NCI-H1417 treated with DMSO at 0.1 percent for 48 hours (cell line): ENCODE measurements at regions not wholly inside any gene's neighbourhood (a gene's known extent, or its start where the extent isn't known, plus 50 kb on each side); places are given as distances from the start of the nearest gene placed in this dataset.
A peak's percentile ranks its signal among the peaks of the same experiment; 100 is the strongest.

Source experiments
- DNase-seq: peaks from one replicate; lab custom pipeline; 2025; lab: John Stamatoyannopoulos, UW

DNA sequence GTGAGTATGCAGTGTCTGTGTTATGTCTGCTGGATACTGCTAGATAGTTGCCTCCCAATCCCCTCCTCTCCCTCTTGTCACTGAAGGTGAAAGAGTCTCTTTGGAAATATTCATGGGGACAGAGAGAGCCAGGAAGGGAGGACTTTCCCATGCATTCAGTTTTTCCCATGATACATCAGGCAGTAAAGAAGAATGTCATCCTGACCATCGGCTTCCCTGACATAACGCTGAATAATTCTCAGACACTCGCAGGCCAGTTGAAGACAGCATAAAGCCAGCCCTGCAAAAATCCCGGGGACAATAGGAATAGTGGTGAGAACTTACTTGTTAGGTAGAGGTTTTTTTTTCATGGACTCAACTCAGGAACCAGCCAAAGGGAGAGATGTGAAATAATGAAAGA lies 58.1 kb downstream of the KLF4 start:
- no peak for DNase-seq

DNA sequence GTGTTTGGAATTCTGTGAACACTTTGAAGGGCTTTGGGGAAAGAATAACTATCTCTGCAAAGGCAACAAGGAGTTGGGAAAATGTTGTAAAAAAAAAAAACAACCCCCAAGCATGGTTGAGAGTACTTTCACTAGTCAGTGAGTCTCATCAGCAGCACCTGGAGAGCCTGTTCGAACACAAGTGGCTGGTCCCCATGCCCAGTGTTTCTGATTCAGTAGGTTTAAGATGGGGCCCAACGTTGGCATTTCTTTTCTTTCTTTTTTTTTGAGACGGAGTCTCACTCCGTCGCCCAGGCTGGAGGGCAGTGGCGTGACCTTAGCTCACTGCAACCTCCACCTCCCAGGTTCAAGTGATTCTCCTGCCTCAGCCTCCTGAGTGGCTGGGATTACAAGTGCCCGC lies 59.5 kb downstream of the KLF4 start:
- no peak for DNase-seq

DNA sequence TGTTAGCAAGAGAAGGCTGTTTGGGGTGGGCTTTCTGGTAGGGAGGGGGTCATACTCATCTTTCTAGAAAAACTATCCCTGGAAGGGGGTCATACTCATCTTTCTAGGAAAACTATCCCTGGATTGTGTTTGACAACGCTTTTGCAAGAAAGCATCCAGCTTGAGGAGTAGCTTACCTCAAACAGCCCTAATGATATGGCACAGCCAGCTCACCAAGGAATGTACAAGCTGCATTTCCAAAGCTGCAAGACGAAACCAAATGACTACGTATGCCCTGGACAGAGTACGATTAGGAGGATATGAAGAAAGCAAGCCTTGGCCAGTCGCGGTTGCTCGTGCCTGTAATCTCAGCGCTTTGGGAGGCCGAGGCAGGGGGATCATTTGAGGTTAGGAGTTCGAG lies 63.4 kb downstream of the KLF4 start:
- DNase-seq, result no peak

DNA sequence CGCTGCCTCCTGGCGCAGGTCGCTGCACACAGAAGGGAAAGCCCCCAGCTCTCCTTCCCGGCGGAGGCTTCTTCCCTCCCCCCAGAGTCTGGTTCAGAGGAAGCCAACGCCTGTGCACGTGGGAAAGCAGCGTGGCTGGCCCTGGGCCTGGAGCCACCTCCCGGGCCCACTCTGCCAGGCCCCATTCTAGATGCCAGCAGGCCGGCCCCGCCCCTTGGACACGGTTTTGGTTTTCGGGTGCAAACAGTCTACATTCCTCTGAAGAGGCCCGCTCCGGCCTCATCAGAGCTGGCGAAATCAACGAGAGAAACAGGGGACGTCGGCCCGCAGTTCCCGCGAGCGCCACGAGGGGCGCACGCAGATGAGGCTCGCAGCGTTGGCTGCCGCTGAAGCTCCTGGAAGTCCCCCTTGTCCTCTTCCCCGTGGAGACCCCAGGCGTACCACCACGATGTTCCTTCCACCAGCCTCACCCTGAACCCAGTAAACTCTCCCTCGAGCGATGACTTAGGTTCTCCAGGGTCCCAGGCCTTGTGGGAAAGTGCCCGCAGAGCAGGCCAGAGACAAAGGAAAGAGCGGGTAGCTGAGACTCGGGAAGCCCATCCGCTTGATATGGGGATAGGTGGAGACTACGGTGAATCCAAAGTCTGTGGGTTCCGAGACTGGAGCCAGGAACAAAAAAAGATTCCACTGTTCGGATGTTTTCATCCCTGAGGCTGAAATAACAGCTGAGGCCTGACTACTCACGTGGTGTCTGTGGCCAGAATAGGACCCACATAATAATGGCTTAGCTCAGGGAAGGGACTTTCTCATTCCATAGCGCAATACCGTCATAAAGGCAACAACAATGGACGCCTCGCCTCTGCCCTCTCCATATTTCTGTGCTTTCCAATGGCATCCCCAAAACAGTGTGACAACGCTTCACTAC lies 64.2 kb downstream of the KLF4 start:
- DNase-seq, result no peak

DNA sequence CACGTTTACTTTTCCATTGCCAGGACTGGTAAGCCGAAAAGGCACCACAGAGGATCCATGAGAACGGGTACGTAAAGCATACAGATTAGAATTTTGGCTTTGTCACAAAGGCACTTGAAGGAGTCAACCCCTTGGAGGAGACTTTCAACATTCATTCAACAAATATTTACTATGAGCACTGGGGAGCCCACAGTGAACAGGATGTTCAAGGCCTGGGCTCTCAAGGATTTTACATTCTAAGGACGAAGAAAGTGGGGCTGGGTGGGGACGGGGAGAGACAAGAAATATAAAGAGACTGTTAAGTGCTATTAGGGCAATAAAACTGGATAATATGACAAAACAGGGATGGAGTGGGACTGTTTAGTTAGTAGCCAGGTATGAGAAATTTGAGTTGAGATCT lies 66.0 kb downstream of the KLF4 start:
- DNase-seq, result no peak

GRCh38 chr9:107422189-107423185 lies 67.1 kb downstream of the KLF4 start:
- peak; percentile 32 for DNase-seq

GRCh38 chr9:107410420-107410819 lies 79.1 kb downstream of the KLF4 start:
- DNase-seq, result no peak

GRCh38 chr9:107409581-107410389 lies 79.8 kb downstream of the KLF4 start:
- no peak for DNase-seq

DNA sequence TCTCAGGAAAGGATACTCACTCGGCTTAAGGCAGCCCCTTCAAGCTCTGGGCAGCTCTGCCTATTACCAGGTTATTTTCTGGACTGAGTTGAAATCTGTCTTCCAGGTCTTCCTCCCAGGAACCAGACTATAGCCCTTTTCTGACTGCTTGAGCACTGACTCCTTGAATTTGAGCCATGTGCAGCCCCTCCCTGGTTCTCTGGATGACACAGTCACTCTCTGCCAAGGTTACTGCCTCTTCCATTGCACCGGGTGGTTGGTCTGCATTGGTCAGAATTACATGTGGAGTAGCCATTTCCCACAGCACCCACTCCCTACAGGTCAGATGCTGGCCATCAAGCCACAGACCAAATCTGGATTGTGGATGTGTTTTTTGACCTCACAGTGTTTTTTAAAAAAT lies 81.9 kb downstream of the KLF4 start:
- DNase-seq, result no peak

DNA sequence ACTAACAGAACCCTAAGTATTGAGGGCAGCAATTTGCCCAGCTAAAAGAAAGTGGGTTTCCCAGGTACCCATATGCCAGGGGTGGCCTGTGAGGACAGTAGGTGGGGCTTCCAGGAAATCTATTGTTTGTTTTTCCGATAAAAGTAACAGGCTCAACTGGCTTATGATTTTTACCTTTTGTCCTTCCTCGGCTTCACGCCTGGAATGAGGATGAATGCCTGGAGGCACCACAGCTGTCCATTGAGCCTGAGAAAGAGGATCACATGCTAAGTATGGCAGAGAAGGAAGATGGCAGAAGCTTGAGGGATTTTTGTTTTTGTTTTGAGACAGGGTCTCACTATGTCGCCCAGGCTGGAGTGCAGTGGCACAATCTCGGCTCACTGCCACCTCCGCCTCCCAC lies 84.1 kb downstream of the KLF4 start:
- no peak for DNase-seq

DNA sequence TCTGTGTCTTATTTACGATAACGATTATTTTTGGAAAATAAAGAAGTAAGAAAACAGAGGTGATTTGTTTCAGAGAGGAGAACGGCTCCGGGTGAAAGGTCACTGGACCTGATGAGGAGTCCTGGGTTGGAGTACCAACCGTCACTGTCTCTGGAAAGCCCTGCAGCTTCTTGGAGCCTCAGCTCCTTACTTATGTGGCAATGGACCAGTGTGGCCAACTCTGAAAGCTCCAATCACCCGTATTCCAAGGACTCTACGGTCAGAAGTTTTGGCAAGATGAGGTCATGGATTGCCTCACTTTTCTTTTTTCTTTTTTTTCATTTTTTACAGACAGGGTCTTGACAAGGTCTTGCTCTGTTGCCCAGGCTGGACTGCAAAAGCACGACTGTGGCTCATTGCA lies 84.8 kb downstream of the KLF4 start:
- DNase-seq, result no peak

- DNase-seq, result no peak
Measured at GRCh38 chr9:107404161-107404560, 85.4 kb downstream of the KLF4 start.

GRCh38 chr9:107397076-107398044 lies 92.2 kb downstream of the KLF4 start:
- DNase-seq, result no peak

GRCh38 chr9:107394264-107394663 lies 95.3 kb downstream of the KLF4 start:
- DNase-seq, result no peak

- DNase-seq, result no peak
Measured at GRCh38 chr9:107390778-107391177, 98.8 kb downstream of the KLF4 start.

DNA sequence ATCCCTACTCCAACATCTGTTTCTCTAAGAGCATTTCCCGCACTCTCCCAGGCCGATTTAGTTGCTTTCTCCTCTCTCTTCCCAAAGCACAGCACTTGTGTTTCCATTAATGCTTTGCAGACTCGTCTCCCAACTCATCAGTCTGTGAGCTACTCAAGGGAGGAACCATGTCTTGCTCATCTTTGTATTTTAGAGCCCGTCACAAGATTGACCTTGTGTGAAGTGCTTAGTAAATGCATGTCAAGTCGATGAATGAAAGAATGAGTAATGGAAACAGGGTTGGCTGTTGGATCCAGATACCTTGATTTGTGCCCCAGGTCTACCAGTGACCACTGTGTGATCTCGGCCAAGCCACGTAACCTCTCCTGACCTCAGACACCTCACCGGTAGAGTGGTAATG lies 99.3 kb downstream of the KLF4 start:
- no peak for DNase-seq

GRCh38 chr9:107389617-107390071 lies 99.9 kb downstream of the KLF4 start:
- DNase-seq, result no peak

DNA sequence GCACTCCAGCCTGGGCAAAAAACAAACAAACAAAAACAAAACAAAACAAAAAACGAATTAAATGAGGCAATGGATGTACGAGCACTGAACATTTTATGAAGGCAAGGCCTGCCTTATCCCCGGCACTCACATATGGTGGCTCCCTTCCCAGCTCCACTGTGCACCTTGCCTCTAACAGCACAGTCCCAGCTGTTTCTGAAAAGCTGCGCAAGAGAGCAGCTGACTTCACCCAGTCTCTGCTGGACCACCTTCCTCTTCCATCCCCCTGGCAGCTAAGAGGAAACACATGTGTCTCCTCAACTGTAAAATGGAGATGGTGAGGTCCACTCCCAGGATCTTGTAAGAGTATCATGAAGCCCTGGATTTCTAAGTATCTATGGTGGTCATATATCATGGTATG lies 100.7 kb downstream of the KLF4 start:
- DNase-seq, result no peak

DNA sequence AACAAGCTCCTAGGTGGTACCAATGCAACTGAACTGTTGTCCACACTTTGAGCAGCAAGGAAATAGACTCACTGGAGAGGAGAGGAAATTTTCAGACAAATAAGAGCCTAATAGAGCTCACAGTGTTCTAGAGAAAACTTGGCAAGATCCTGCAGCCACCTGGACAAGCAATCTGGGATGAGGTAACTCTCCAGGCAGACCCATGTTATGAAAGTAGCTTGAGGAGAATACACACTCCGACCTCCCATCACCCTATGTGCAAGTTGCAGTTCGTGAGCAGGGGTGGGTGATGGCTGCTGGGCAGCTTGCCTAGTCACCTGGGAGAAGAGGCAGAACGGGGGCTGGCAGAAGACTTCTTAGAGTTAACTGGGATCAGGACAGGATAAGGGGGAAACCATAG lies 102.2 kb downstream of the KLF4 start:
- DNase-seq, result no peak

DNA sequence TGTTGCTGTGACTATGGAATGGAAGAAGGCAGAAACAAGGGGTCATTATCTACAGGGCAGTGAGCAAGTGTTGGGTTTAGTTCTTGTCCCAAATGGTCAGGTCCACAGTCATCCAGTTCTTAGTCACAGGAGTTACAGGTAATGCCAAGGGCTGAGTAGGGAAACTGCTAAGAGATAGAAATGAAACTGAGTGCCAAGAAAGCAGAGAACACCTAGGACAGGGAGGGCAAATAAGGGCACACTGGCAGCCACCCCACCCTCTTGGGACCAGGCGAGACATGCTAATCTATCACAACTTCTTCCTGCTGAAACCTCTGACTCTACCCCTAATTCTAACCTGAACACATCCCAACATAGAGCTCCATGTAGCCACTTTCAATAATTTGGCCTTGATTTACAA lies 103.2 kb downstream of the KLF4 start:
- DNase-seq, result no peak
